NCI-H510A treated with DMSO at 0.1 percent for 48 hours (cell line): ENCODE measurements at regions not wholly inside any gene's neighbourhood (a gene's known extent, or its start where the extent isn't known, plus 50 kb on each side); places are given as distances from the start of the nearest gene placed in this dataset.
"Not testable (repeated sequence)": the region's sequence is repeated elsewhere in the genome, so short reads cannot be mapped to it uniquely, and the experiment has no call there.

Source experiments
- DNase-seq: peaks from one replicate; lab custom pipeline; 2025; lab: John Stamatoyannopoulos, UW

DNA sequence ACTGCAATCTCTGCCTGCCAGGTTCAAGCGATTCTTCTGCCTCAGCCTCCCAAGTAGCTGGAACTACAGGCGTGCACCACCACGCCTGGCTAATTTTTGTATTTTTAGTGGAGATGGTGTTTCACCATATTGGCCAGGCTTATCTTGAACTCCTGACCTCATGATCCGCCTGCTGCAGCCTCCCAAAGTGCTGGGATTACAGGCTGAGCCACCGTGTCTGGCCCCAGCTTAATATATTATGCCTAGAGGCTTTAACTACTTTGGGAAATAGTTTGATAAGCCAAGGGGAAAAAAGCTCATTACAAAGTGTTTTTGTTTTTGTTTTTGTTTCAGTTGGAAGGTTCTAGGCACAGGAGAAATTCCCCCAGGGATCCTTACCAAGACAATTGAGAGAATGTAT lies 184.2 kb upstream of the FAM241A start:
- DNase-seq = not testable (repeated sequence)

DNA sequence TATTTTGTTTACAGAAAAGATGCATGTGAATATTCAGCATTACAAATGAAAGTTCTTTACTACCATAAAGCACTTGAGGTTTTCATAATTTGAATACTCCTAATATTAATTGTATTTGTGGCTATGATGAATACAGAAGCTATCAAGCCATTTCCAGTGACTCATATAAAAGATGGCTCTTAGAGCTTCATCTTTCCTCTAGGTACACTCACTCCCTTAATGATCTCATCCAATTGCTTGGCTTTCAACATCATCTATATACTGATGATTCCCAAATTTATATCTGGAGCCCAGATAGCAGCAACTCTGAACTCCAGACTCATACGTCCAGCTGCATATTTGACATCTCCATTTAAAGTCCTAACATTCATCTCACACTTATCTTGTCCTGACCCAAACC lies 183.4 kb upstream of the FAM241A start:
- no peak for DNase-seq

DNA sequence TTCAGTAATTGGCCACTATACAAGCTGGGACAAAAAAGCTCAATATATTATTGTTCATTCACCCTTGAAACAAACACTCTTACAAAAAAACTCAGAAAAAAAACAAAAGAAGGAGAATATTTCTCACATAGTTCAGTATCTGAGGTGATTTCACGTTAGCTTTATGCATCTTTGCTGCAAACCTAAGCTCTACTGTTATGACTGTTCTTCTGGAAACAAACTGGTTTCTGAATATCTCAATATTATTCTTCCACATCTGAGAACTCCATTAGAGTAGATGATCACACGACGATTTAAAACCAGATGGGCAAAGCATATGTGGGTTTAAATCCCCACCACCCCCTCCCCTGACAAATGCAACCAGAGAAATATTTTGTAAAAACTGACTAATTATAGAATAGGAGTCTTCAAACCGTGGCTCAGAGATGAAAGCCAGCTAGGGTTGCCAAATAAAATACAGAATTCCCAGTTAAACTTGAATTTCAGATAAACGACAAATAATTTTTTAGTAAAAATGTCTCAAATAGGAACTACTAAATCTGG lies 182.0 kb upstream of the FAM241A start:
- DNase-seq = no peak

DNA sequence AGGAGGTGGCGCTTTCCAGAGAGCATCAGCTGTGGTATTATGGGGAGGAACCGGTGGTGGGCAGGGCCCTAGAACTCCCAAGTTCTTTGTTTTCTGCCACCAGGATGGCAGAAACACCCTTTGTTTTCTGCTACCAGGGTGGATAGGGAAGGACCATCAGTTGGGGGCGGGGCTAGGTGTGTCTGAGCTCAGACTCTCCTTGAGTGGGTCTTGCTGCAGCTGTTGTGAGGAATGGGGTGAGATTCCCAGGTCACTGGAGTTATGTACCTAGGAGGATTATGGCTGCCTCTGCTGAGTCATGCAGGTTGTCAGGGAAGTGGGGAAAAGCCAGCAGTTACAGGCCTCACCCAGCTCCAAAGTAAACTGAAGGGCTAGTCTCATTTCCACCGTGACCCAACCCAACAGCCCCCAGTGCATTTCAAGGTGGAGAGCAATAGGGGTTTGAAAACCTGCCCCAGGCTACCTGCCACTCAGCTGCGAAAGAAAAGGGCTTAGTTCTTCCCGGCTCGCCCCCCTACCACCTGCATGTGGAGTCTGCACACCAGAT lies 167.8 kb upstream of the FAM241A start:
- DNase-seq = no peak

DNA sequence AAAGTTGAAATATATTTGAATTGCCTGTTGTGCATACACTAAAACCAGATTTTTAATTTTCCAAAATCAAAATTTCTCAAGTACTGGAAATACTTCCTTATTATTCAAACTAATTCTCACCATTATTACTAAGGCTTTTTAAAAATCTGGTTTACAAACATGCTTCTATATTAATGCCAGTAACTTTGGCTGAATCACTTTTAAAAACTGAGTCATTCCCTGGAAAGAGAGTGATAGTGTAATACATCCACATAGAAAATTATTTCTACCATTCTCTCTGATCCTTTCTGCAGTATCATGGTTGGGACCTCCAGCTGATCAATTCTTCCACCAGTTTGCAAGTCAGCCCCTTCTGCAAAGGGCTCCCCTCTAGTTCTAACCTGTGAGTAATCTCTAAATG lies 165.3 kb upstream of the FAM241A start:
- no peak for DNase-seq

DNA sequence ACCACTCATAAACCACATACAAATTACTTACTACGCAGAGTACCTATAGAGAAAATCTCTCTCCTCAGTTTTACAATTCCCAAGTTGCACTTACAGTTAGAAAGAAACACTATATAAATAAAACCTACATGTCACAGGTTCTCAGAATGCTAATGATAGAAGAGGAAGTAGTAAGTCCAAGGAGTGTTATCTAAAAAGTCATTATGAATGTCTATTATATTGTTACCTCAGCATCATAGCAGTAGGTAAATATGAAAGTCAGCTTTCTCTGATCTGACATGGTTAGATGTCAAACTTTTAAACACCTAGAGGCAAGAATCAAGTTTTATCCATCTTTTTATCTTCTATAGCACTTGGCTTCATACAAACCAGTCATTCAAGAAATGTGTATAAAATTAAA lies 163.2 kb upstream of the FAM241A start:
- no peak for DNase-seq

DNA sequence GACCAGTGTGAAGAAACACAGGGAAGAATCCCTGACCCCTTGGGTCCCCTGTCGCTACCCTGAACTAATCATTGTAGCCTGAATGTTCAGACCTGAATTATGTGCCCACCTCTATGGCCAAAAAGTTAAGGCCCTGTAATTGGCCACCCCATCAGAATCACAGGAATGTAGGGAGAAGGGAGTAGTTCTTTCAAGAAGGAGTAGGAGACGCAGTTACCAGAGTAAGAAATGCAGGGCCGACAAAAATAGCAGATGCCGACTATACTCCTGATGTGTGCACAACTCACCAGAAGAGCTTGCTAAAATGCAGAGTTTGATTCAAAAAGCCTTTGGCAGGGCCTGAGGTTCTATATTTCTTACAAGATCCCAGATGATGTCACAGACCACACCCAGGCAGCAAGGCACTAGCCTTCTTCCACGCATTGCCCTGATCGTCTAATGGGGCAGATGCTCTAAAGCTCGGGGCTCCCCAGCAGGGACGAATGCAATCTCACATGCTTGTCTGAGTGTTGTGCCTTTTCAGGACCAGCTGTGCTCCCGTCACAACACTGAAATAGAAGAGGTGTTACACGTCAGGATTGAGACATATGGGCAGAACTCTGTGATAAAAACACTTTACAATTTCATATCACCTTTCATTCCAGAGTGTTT lies 161.0 kb upstream of the FAM241A start:
- no peak for DNase-seq

GRCh38 chr4:111985426-111985825 lies 159.8 kb upstream of the FAM241A start:
- no peak for DNase-seq

DNA sequence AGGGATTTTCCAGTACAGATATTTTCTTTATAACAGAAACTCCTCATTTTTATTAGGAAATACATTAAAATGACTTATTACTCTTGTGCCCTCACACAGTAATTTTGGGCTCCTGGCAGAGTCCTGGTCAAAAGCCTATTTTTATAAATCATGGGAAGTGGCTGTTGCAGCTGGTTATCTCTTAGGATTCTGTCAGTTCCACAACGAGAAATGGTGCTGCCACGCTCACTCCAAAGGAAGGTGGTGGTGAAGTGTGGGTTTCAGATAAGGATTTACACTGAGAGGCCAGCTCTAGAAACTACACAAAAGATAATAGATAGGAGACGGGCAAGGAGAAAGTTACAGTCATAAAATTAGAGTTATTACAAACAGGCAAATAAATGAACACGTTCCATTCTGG lies 159.2 kb upstream of the FAM241A start:
- DNase-seq = no peak

- DNase-seq = no peak
Observed at GRCh38 chr4:111988514-111988913, 156.7 kb upstream of the FAM241A start.

DNA sequence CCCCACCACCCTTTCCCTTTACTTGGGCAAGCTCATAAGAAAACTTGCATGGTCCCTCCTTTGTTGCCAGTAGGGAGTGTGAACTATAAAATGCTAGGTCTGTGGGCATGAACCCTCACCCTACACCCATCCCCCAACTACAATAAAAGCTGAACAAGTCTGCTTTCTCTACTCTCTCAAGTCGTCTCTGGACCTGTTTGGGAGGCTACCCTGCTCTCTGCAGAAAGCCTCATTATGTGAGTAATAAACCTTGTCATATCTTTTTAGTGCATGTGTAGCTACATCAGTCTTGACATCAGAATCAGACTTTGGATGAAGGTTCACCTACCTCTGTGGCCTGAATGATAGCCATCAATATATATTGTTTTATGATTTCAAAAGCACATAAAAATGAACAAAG lies 155.4 kb upstream of the FAM241A start:
- no peak for DNase-seq

- no peak for DNase-seq
Observed at GRCh38 chr4:111991163-111991562, 154.1 kb upstream of the FAM241A start.

- no peak for DNase-seq
Observed at GRCh38 chr4:111991797-111992196, 153.5 kb upstream of the FAM241A start.

DNA sequence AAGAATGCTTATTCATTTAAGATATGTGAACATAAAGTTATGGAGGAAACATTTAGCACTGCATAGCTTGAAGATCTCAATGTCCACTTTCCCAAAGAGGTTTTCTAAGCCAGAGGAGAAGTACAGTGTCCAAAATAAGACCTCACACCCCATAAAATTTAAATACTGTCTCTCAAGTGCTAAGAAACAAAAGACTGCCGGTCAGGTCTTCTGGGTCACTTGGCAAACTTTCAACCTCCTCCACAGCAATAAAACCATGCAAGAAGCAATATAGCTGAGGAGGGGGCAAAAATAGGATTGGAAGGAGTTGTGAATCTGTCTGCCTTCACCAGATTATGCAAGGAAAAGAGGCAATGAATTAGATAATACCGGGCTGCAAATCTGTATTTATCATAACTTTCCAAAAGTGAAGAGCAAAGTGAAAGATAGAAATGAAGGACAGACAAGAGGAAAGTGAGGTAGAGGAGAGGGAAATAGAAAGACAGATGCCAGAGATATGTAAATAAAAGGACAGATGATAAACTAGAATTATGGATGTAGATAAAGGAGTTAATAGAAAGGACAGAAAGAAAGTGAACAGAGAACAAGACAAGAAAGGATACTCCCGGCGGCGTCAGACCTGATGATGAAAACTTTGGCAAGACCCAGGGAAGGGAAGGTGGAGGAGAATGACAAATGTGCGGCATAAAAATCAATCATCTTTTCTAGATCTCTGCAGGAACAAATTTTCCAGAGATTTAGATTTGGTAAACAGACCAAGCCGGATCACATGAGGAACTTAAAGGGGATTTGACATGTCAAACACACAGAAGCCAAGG lies 152.7 kb upstream of the FAM241A start:
- DNase-seq = no peak

DNA sequence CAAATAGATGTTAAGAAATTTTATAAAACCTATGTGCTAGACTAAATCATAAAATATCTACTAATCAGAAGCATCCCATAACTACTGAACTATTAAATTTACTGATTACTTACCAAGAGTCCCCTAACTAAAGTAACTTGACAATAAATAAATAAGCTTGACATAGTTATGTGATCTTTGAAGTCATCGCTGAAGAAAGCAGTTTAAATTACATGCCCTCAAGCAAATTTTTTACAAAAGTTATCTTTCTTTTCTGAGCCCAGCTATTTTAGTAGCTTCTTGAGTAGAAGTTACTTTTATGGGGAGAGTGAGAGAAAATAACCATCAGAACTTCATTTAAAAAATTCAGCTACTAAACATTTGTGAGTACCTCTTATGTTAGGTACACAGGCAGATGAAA lies 150.9 kb upstream of the FAM241A start:
- DNase-seq = no peak

DNA sequence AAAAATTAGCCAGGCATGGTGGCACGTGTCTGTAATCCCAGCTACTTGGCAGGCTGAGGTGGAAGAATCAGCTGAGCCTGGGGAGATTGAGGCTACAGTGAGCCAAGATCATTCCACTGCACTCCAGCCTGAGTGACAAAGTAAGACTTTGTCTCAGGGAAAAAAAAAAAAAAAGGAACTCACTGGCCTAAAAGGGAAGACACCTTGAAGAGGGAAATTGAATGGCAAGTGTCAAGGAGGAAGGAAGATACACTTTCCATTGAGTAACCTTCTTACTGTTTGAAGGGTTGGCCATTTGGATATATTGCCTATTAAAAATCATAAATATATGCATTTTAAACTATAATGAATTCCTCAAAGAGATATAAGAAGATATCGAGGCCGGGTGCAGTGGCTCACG lies 147.5 kb upstream of the FAM241A start:
- no peak for DNase-seq

- no peak for DNase-seq
Observed at GRCh38 chr4:111999801-112000200, 145.5 kb upstream of the FAM241A start.

GRCh38 chr4:112001041-112001440 lies 144.2 kb upstream of the FAM241A start:
- DNase-seq = no peak

DNA sequence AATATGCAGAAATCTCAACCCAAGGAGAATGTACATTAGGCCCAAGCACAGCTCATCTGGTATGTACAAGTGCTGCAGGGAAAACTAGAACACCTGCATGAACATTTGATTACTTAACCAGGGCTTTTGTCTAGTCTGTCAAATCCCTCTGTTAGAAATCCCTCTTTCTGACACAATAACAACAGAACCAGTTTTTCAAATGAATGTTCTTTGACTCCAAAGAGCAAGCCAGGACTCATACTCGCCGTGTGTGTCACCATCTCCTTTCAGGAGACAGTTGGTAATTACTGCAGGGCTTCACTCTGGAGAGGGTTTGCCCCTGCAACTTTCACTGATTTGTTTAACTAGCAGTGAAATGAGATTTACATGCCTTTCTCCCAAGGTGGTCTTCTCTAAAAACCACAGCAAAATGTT lies 143.0 kb upstream of the FAM241A start:
- DNase-seq = no peak

DNA sequence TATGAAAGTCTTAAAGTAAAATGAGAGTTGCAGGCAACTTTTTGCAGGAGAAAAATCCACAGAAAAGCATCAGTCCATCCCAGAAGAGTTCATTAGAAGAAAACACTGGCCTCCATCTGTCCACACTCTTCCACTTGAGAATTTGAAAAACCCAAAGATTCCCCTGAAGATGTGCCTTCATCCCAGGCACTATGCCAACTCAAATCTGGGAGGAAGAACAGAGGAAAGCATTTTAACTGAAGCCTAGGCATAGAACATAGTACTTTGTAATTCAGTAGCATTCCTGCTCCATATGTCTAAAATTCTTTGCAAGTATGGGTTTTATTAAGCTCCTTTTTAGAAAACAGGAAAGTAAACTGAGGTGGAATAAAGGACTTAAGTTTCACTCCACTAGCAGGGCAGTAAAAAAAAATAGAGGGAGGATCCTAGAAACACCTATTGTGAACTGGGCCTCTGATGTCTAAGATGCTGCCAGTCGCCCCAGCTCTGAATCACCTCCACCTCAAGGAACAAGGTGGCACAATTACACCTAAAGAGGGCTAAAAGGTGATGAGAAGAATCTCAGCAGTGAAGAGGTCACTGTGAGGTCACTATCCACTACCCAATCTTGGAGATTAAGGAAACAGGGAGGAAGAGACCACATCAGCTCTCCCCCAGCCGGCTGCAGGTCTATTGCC lies 141.9 kb upstream of the FAM241A start:
- DNase-seq = no peak

DNA sequence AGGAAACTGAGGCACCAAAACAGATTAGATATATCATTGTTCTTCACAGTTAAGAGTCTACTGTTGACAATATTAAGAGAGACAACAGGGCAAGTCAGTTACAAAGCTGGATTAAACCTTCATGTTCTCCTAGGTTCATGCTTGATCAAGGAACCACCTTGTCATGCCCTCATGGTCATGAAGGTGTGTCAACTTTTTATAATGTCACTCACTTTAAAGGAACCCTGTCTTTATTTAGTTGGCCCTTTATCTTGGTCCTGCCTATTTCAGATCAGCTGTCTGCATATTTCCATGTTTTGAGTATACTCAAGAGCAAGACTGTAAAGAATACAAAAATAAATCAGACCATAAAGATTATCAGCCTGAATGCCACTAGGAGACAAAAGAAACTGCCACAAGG lies 140.2 kb upstream of the FAM241A start:
- DNase-seq = no peak

- DNase-seq = no peak
Observed at GRCh38 chr4:112007391-112007790, 137.9 kb upstream of the FAM241A start.

GRCh38 chr4:112015960-112016359 lies 129.3 kb upstream of the FAM241A start:
- no peak for DNase-seq
